GM18867 (cell line): ENCODE measurements at regions not wholly inside any gene's neighbourhood (a gene's known extent, or its start where the extent isn't known, plus 50 kb on each side); places are given as distances from the start of the nearest gene placed in this dataset.

Source experiments
- ATAC-seq: cut with Tn5 transposase; IDR thresholded peaks from one replicate; pipeline ENCODE4 v1.9.1; 2021; ENCODE audit warnings: mild to moderate bottlenecking, moderate library complexity; ENCODE audit not compliant: unreplicated experiment

DNA sequence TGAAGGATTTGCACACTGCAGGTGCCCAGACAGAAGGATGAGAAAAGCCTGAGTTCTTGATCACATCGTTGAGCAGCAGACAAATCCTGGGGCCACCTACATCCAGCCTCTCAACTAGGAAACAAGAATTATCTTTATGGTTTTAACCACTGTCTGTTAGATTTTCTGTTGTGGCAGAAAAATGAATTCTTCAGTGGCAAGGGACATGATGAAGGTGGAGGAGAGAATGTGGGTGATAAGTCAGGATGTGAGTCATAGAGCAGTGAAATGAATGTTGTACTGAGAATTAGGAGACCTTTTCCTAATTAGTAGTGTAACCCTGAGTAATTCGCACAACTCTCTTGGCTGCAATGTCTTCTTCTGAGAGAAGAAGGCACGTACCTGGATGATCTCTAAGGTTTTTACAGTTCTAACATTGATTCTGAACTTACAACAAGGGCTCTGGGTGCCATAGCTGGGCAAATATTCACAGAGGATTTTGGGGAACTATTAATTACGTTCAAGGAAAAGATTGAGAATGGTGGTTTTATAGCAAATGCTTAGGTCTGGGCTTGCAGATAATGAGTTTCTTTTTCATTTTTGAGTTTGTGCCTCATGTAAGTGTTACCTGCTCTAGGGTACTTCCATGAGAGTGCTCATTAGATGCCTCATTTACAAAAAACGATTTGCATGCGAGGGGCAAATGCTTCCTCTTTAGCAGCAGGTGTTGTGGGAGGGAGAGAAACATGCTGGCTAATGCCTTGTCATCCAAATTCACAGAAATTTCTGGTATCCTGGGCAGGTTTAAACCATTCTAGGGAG is 111.0 kb upstream of the KL start:
- peak; percentile 92 for ATAC-seq

DNA sequence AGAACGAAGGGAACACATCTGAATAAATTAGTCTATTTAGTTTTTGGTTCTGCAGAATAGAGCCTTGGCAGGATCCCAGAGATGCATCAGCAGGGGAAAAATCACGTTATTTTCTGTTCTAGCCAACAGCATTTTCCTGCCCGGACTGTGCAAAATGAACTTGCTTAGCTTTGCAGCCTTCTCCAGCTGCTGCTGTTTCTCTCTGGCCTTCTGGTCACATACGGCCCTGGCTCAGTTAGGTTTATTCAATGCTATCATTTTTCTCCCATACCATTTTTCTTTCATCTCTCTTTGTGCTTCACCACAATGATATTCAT is 110.4 kb upstream of the KL start:
- no peak for ATAC-seq

- no peak for ATAC-seq
Measured at GRCh38 chr13:32907211-32907610, 109.0 kb upstream of the KL start.

DNA sequence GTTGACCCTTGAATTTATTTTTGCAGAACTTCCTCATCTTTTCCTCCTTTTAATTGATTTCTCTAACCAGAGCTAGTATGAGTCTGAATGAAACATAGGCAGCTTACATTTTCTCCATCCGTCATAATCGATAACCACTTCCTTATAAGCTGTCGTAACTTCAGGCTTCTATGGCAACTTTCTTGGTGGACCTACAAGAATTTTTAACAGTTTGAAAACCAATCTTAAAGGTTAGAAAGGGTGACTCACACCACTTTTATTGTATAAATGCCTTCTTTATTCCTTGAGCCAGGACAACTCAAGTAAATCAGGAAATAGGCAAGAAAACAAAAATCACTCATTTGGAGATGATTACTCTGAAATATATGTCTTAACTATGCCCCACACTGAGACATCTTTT is 105.7 kb upstream of the KL start:
- ATAC-seq = no peak

GRCh38 chr13:32911506-32911905 is 104.7 kb upstream of the KL start:
- peak; percentile 80 for ATAC-seq

DNA sequence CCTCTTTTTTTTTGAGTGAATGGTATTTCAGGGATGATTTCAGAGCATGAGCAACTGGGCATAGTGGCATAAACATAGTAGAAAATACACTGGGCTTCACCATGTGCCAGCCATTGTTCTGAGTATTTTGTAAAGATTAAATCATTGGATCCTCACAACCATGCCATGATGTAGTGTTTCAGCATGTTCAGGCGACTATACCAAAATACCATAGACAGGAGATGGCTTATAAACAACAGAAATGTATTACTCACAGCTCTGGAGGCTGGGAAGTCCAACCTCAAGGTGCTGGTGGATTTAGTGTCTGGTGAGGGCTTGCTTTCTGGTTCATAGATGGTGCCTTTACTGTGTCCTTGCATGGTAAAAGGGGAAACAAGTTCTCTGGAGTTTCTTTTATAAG is 101.5 kb upstream of the KL start:
- ATAC-seq = no peak

DNA sequence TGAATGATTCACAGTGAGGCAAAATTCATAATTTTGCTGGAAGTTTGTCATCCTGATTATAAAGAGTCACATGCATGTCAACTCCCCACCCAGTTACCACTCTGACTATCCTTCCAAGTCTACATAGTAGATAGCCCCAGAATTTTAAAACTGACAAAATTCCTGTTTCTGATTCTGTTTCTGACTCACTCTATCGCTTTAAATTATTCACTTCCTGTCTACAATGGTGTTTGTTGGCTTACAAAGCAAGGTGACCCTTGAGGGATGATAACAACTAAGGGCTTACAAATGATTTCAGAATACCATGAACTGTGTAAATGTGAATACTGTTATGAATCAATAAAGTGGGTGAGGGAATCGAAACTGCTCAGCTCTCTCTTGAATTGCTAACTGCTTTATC is 98.7 kb upstream of the KL start:
- ATAC-seq = no peak

DNA sequence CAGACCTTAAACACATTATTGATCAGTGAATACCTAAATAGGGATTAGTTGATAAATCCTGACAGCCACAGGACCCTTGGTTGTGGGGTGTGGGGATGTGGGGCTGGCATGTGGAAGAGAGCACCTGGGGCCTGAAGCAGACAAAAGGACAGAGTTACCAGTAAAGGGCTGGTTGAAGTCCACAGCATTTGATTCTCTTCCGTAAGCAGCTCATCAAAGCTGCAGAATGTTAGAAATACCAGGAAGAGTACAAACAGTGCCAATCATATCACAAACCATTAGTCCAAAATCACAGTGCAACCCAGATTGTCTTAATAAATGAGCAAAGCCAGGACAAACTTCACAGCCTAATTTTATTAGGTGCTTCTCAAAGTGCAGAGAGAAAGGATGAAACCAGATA is 92.5 kb upstream of the KL start:
- no peak for ATAC-seq

DNA sequence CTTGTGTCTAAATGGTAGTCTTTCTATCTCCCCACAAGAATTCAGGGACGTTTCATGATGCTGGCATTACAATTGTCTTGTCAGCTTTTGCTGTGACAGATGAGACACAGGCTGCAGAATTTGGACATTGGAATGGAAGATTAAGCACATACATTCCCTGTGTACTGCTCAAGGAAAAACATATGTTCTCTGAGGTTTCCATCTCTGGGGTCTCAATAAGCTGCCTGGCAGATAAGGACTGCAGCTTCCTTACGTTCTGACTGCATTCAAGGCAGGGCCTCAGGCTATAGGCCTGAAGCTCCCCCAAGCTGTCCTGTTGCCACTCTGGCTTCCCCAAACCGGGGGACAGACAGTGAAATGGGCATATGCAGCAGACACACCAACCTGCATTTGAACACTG is 91.3 kb upstream of the KL start:
- no peak for ATAC-seq

GRCh38 chr13:32925506-32925905 is 90.7 kb upstream of the KL start:
- ATAC-seq = no peak

DNA sequence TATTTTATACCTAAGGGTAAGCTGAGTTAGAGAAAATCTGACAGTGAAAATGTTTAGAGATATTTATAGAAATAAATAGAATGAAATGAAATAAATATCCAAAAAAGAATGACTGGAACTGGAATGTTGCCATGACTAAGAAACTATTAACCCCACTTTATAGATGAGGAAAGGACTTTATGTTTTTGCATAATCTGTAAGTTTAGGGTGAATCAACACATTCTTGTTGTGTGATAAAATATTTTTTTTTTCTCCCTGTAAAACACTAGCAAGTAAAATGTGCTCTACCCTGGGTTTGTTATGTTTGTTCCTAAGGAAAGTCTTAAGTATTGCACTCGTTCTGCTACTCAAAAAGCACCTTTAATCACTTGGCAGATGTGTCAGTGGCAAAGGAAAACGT is 83.8 kb upstream of the KL start:
- ATAC-seq = no peak

- ATAC-seq = no peak
Measured at GRCh38 chr13:32936716-32937115, 79.5 kb upstream of the KL start.

GRCh38 chr13:32938314-32938713 is 77.9 kb upstream of the KL start:
- no peak for ATAC-seq

DNA sequence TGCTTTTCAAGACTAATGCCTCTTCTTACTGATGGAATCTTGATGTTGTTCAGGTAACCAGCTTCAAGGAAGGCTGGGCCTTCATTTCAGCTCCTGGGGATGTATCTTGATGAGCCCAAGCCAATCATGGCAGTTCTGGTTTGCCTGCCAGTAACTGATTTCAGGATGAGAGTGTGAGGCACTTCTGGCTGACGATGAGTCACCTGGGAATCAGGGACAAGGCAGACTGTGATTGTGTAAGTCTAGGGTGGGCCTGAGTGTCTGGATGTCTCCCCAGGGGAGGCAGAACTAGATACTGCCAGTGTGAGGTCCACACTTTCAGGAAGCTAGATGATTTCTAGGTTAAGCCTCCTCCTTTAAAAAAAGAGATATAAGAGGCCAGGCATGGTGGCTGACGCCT is 77.3 kb upstream of the KL start:
- ATAC-seq = no peak

DNA sequence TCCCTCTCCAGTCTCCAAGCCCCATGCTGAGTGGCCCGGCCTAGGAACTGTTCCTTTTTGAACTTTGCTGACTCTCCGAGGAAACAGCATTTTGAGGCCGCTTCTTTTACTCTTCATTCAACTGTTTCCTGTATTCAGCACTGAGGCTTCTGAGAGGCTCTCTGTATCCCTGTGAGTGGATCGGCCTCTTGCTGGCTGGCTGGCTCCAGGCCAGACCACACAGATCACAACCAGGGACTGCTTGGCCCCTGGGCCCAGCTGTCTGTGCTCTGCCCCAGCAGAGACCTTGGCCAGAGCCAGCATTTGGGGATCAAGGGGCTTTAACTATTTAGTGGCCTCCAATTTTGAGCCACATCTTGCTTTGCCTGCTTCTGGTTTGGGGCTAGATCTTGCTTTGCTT is 75.6 kb upstream of the KL start:
- no peak for ATAC-seq

DNA sequence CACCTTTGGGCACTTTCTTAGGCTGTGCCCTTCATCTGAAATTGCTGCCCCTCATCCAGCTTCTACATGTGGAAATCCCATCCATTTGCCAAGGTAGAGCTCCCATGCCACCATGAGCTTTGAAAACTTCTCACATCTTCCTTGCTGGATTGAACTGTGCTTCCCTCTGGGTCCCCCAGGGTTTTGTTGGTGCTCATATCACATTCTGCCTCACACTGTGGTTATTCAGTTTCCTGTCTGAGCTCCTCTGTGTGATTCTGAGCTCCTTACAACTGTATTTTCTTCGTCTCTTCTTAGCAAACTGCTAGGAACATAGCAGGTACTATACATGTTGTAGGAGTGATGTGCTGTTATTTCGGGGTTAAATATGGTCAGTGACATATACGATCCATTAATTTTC is 74.9 kb upstream of the KL start:
- ATAC-seq = peak; percentile 51

GRCh38 chr13:32946558-32946957 is 69.7 kb upstream of the KL start:
- no peak for ATAC-seq

DNA sequence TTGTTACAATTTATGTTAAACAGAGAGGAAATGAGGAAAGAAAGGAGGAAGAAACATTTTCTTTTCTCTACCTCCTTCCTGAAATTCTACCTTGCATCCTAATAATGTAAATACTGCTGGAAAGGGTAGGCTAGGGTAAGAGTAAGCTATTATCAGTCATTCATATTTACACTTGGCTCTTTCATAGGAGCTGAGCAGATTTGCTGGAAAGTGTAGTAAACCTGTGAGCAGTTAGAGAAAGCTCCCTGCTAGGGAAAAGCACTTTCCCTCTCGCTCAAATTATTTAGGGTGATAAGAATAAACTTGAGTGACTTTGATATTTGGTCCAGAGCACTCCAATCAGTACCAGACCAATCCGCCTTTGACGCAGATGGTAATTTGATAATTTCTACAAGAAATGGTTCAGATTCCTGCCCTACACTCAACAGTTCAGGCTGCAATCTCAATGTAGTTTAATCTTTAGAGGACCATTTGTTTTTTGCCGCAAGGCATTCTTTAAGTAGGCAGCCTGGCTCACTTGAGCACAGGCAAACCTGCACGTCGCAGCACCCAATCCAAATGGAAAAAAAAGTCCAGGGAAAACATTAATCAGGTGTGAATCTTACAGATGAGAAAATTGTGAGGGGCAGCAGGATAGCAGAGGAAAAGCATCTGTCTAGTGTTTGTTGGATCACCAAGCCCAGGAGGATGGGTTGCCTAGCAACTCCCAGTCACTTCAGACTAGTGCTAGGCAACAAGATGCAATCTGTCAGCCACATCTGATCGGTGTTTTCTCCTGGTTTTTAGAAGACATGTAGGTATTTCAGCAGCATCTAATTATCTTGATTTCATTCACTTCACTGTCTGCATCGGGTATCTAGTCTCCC is 68.6 kb upstream of the KL start:
- ATAC-seq = no peak

DNA sequence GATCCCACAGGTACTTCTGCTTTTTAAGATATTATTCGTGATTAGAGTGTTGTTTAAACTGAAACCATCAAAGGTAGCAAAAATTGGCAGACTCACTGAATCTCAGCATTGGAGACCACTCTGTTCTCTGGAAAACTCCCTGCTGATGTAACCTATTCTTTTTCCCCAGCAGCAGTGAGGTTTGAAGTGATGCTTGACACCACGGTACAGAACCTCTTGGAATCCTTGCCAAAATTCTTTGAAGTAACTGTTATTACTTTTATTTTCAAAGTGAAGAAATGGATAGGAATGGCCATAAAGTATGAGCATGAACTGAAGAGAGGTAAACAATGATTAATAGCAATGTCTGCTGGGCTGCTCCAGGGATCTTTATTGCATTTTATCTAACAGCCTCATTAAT is 66.4 kb upstream of the KL start:
- no peak for ATAC-seq

DNA sequence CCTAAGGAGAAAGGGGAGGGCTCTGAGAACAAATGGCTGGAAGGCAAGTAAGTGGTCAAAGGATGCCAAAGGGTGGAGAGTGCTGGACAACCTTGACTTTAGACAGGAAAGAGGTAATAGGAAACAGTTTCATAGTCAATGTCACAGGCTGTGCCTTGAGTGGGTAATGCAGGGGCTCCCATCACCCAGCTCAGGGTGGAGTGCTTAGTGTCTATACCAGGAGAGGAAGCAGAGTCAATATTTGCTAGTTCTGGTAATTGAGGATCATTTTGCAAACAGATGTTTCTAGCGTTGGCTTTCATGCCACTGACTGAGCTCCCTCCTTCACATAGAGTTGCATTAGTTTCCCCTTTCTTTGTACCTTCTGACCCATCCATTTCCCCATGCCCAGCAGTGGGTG is 64.6 kb upstream of the KL start:
- no peak for ATAC-seq

- ATAC-seq = no peak
Measured at GRCh38 chr13:32955881-32956594, 60.2 kb upstream of the KL start.

- ATAC-seq = no peak
Measured at GRCh38 chr13:32956595-32956933, 59.7 kb upstream of the KL start.
